NCI-H774 (cell line): ENCODE measurements at regions not wholly inside any gene's neighbourhood (a gene's known extent, or its start where the extent isn't known, plus 50 kb on each side); places are given as distances from the start of the nearest gene placed in this dataset.
A peak's percentile ranks its signal among the peaks of the same experiment; 100 is the strongest.

ENCODE experiments used
- DNase-seq: peaks from one replicate; lab custom pipeline; 2025; lab: John Stamatoyannopoulos, UW

- no peak for DNase-seq
Observed at GRCh38 chr9:103625161-103625804, 468.8 kb upstream of the SMC2 start.

- DNase-seq: no peak
Observed at GRCh38 chr9:103627731-103628130, 466.4 kb upstream of the SMC2 start.

GRCh38 chr9:103649086-103649485 is 445.0 kb upstream of the SMC2 start:
- DNase-seq: peak; percentile 32

- no peak for DNase-seq
Observed at GRCh38 chr9:103658156-103658555, 436.0 kb upstream of the SMC2 start.

GRCh38 chr9:103660830-103661229 is 433.3 kb upstream of the SMC2 start:
- DNase-seq: no peak

GRCh38 chr9:103661663-103662062 is 432.4 kb upstream of the SMC2 start:
- no peak for DNase-seq

GRCh38 chr9:103669296-103669695 is 424.8 kb upstream of the SMC2 start:
- DNase-seq: no peak

GRCh38 chr9:103674271-103674670 is 419.8 kb upstream of the SMC2 start:
- DNase-seq: no peak

- no peak for DNase-seq
Observed at GRCh38 chr9:103680581-103680980, 413.5 kb upstream of the SMC2 start.

- no peak for DNase-seq
Observed at GRCh38 chr9:103681435-103681834, 412.7 kb upstream of the SMC2 start.

- DNase-seq: no peak
Observed at GRCh38 chr9:103700195-103700962, 393.7 kb upstream of the SMC2 start.

- peak; percentile 92 for DNase-seq
Observed at GRCh38 chr9:103702572-103702971, 391.5 kb upstream of the SMC2 start.

- DNase-seq: no peak
Observed at GRCh38 chr9:103707181-103707580, 386.9 kb upstream of the SMC2 start.

GRCh38 chr9:103709366-103709765 is 384.7 kb upstream of the SMC2 start:
- DNase-seq: no peak

- no peak for DNase-seq
Observed at GRCh38 chr9:103713631-103714030, 380.5 kb upstream of the SMC2 start.

GRCh38 chr9:103714992-103715391 is 379.1 kb upstream of the SMC2 start:
- DNase-seq: no peak

- no peak for DNase-seq
Observed at GRCh38 chr9:103721056-103721455, 373.1 kb upstream of the SMC2 start.

GRCh38 chr9:103730866-103731265 is 363.2 kb upstream of the SMC2 start:
- DNase-seq: no peak

- DNase-seq: no peak
Observed at GRCh38 chr9:103731541-103731940, 362.6 kb upstream of the SMC2 start.

- no peak for DNase-seq
Observed at GRCh38 chr9:103734471-103734870, 359.6 kb upstream of the SMC2 start.

GRCh38 chr9:103755441-103755840 is 338.7 kb upstream of the SMC2 start:
- no peak for DNase-seq

GRCh38 chr9:103755986-103756385 is 338.1 kb upstream of the SMC2 start:
- no peak for DNase-seq

GRCh38 chr9:103757062-103757461 is 337.0 kb upstream of the SMC2 start:
- no peak for DNase-seq

GRCh38 chr9:103761466-103761865 is 332.6 kb upstream of the SMC2 start:
- no peak for DNase-seq
